ENCODE measurements at regions not wholly inside any gene's neighbourhood (a gene's known extent, or its start where the extent isn't known, plus 50 kb on each side); places are given as distances from the start of the nearest gene placed in this dataset.

DNA sequence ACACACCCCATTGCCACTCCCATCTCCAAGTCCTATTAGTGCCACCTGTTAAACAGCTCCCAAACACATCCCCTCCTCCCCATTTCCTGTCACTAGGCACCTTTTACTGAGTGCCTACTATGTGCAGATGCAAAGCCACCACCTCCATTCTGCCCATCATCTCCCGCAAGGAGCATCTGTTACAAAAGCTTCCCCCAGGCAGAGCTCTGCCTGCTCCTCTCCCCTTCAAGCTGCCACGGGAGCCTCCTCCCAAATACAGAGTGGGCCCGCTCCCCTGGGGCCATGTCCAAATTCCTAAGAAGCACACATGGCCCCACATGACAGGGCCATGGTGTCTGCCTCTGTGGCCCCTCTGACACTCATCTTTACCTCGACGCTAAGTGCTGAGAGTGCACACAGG is 149.7 kb downstream of the OAT start:
- TF ChIP-seq, protein P1, sequence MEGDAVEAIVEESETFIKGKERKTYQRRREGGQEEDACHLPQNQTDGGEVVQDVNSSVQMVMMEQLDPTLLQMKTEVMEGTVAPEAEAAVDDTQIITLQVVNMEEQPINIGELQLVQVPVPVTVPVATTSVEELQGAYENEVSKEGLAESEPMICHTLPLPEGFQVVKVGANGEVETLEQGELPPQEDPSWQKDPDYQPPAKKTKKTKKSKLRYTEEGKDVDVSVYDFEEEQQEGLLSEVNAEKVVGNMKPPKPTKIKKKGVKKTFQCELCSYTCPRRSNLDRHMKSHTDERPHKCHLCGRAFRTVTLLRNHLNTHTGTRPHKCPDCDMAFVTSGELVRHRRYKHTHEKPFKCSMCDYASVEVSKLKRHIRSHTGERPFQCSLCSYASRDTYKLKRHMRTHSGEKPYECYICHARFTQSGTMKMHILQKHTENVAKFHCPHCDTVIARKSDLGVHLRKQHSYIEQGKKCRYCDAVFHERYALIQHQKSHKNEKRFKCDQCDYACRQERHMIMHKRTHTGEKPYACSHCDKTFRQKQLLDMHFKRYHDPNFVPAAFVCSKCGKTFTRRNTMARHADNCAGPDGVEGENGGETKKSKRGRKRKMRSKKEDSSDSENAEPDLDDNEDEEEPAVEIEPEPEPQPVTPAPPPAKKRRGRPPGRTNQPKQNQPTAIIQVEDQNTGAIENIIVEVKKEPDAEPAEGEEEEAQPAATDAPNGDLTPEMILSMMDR (IDR thresholded peaks at IDR 0.05 in 2 of 3, conservative IDR thresholded peaks at IDR 0.05 in 1 of 3; ENCODE audit: borderline replicate concordance in 1 of 3, insufficient read depth in 1 of 3, low read depth in 2 of 3, low read length in 2 of 3): no peak
- TF ChIP-seq EGR1 (IDR thresholded peaks at IDR 0.05; ENCODE audit: low read depth) (no peak), EZH2 (IDR thresholded peaks at IDR 0.05) (no peak), POLR2A (IDR thresholded peaks at IDR 0.05; ENCODE audit: borderline replicate concordance, extremely low read depth, insufficient read depth, insufficient read length) (no peak)
